ENCODE measurements at regions not wholly inside any gene's neighbourhood (a gene's known extent, or its start where the extent isn't known, plus 50 kb on each side); places are given as distances from the start of the nearest gene placed in this dataset.

GRCh38 chr3:153066983-153067382 is 95.0 kb upstream of the RAP2B start:
- TF ChIP-seq MXI1 (IDR thresholded peaks at IDR 0.05; ENCODE audit: low read depth, low read length) (no peak), CTCF (IDR thresholded peaks at IDR 0.05 in 2 of 3, conservative IDR thresholded peaks at IDR 0.05 in 1 of 3; ENCODE audit: control insufficient read depth in 2 of 3, extremely low read depth in 1 of 3, insufficient read depth in 1 of 3, low read depth in 3 of 3, low read length in 3 of 3) (no peak), NFIC (IDR thresholded peaks at IDR 0.05; ENCODE audit: low read depth, low read length) (no peak), POLR2A (IDR thresholded peaks at IDR 0.05; ENCODE audit: low read depth, low read length) (no peak), REST (IDR thresholded peaks at IDR 0.05; ENCODE audit: low read depth, low read length) (no peak), SIN3A (IDR thresholded peaks at IDR 0.05; ENCODE audit: low read depth, low read length) (no peak), TAF1 (IDR thresholded peaks at IDR 0.05; ENCODE audit: borderline replicate concordance, low read depth, low read length) (no peak), YBX1 (IDR thresholded peaks at IDR 0.05) (no peak), DPF2 (IDR thresholded peaks at IDR 0.05) (no peak), ZZZ3 (IDR thresholded peaks at IDR 0.05; ENCODE audit: control insufficient read depth, insufficient read length, low read depth) (no peak), BRCA1 (IDR thresholded peaks at IDR 0.05; ENCODE audit: low read depth, low read length) (no peak), SMAD1 (IDR thresholded peaks at IDR 0.05; ENCODE audit: low read depth, partially characterized antibody) (no peak)

All from GM12878 (cell line).